GM19043 (cell line): ENCODE measurements at regions not wholly inside any gene's neighbourhood (a gene's known extent, or its start where the extent isn't known, plus 50 kb on each side); places are given as distances from the start of the nearest gene placed in this dataset.

Experiments used
- ATAC-seq: cut with Tn5 transposase; IDR thresholded peaks from one replicate; pipeline ENCODE4 v1.9.1; 2021; ENCODE audit warnings: low read depth; ENCODE audit not compliant: unreplicated experiment

DNA sequence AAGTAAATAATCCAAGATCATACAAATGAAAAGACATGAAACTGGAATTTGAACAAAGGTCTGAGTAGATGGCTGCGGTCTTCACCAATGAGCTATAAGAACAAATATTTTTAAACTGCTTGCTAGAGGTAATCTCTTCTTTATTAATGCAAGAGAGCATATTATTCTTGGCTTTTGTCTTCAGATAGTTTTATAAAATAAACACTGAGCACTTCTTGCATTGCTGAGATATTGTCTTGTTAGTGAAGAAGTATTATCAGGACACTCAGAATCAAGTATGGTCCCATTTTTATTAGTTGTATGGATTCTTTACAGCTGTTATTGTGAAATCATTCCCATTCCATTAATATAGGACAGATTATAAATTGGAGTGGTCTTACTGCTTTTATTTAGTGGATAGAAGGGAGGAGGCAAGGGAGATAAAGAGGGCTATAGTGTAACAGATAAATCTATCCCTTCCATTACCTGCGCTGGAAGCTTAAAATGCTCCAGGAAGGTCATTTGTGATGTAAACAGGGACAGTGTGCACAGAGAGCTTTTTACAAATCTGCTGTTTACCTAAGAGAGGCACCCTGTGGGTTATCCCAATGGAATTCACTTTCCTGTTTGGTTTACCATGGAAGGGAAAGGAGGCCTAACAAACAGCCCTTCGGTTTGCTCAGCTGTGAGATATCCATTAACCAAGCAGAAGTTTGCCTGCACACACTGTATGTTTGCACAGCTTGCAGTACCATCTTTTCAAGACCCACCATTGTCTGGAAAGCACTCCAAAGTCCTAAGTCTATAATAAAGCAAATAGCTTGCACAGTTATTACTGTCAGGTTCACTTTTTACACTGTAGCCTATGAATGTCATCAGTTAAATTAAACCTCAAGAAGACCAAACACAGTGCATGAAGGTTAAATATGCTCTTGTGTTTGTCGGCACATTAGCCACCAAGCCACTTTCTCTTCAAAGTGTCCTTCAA, 347.7 kb upstream of the TGFBR2 start:
- no peak for ATAC-seq

DNA sequence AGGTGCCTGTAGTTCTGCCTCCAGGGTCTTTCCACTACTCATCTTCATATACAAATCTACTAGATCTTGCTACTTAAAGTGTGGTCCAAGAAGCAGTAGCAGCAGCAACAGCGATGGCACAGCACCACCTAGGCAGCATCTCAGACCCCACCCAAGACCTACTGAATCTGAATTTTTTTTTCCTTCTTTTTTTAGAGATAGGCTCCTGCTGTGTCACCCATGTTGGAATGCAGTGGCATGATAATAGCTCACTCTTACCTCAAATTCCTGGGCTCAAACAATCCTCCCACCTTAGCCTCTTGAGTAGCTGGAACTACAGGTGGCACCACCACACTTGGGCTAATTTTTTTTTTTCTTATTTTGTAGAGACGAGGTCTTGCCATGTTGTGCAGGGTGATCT, 346.7 kb upstream of the TGFBR2 start:
- ATAC-seq = no peak

DNA sequence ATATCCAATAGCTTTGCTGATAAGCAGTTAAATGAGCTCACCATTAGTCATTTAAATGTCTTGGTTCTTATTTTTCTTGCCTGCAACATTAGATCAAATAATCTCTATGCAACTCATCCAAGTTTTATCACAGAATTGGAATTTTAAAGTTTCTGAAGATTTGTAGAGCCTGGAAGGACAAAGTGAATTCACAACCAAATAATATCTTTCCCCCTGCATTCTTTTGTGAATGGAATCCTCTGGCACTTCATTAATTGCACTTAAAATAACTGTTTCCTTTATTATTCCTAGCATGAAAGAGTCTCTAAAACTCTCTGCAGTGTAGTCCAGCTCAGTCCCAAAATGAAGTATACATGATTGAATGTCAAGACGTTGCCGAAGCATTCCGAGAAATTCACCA, 345.6 kb upstream of the TGFBR2 start:
- no peak for ATAC-seq

DNA sequence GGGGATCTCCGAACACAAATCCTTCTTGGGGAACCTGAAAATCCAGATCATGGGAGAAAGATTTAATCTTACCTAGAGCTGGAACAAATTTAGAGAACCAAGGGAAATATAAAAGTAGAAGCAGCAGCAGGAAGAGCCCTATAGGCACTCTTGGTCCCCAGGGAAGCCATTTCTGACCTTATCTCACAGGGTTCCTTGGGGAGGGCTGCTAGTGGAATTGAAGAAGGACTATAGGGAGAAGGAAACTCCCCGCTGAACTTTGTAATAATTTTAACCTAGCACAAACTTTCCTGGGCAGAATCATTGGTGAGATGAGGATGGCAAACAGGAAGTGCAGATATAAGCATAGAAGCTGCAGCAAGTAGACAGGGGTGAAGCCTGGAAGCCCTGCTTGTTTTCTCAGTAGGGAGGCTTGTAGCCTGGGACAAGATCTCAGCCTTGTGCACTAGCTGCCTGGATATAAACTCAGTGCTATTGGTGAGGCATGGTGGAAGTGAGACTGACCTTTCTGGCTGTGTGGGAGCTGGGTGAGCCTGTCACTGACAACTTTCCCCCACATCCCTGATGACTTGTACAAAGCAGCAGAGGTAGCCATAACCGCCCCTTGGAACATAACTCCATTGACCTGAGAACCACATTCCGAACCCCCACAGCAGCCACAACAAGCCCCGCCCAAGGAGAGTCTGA, 343.0 kb upstream of the TGFBR2 start:
- ATAC-seq = no peak

DNA sequence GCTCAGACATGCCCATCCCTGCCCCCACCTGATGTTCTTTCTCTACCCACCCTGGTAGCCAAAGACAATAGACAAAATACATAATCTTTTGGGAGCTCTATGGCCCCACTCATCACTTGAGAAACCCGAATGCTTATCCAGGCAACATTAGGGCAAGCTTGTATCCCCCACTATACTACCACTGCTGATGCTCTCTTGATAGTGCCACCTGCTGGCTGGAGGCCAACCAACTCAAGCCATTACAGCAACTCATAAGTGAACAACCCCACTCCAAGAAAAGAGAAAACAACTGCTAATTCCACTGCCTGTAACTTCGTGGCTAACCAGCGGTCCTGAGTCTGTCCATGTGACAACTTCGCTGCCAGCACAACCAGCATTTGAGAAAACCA, 342.5 kb upstream of the TGFBR2 start:
- no peak for ATAC-seq

DNA sequence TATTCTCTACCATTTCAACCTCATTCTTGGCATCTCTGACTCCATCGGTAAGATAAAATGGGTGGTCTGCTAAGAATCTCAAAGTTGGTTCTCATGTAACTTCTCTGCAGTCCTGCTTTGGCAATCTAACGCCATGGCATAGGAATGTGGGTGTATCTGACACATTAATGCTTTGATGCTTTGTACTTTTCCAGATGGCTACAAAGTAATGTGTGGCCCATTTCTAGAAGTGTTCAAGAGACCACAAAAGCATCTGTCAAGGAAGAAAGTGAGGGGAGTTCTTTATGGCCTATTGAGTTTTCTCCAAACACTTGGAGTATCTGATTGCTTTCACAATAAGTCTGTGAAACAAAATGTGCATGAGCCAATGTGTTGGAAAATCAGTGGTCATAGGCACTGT, 339.9 kb upstream of the TGFBR2 start:
- no peak for ATAC-seq

DNA sequence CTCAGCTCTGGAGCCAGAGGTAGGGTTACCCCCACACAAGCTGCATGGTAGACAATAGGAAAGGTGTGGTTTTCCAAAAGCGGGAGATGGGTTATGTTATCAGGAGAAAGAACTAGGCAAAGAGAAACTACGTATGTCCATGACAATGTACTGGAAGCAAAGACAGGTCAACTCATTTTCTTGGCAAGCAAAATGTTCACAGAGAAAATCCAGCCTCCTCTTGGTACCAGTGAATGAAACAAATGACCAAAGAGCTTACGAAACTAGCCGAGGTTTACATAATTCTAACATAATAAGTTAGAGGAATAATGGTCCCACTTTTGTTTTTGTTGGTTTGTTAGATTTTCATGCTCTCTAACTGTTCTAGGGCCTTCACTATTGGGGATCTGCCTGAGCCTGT, 338.1 kb upstream of the TGFBR2 start:
- ATAC-seq = no peak

DNA sequence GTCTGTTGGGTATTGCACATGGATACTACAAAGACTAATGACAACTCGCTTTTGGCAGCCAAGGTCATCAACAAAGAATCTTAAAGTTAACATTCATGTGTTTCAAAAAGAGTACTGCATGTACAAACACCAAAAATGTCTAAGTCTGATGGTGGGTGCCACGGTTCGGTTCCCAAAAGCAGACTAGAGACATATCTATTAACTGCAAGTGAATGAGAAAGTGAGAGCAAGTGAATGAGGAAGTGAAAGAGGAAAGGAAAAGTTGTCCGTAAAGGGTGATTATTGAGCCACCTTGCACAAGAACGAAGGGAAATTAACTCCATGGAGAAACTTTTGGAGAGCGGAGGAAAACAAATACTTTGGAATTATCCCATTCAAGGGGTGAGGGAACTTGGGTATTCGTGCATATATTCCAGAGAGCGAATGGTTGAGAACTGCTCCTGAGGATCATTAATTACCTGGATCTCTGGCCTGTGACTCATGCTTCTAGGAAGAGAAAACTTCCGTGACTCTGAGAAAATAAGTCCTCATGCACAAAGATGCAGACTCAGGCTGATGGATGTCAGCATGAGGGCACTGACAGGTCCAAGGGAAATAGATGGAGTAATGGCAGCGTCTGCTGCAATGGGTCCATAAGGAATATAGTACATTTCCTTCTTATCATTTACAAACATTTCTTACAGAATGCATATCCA, 336.5 kb upstream of the TGFBR2 start:
- ATAC-seq = peak; percentile 82

DNA sequence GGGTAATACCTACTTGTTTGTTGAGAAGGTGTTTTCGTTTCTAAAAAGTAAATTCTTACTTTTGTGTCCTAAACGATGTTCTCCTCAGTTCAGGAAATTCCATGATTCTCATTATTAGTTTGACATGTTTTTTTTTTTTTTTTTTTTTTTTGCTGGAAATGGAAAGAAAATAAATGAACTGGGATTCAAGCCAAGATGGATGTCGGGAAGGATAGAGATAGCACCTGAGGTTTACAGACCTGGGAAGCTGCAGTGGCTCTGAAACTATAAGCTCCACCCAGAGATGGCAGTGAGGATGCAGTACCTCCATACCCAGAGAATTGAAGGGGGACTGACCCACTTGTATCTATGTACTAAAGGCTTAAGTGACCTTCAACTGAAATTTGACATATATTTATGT, 334.6 kb upstream of the TGFBR2 start:
- no peak for ATAC-seq

DNA sequence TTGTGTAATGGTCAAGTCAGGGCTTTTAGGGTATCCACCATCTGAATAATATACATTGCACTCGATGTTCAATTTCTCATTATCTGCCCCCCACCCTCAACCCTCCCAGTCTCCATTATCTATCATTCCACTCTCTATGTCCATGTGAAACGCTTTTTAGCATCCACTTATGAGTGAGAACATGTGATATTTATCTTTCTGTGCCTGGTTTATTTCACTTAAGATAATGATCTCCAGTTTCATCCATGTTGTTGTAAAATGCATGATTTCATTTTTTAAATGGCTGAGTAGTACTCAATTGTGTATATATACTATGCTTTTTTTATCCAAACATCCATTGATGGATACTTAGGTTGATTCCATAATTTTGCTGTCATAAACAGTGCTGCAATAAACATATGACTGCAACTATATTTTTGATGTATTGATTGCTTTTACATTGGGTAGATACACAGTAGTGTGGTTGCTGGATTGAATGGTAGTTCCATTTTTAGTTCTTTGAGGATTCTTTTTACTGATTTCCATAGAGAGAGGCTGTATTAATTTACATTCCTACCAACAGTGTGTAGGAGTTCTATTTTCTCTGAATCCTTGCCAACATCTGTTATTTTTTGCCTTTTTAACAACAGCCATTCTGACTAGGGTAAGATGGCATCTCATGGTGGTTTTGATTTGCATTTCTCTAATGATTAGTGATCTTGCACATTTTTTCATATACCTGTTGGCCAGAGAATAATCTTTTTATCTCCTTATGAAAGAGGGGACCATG, 332.9 kb upstream of the TGFBR2 start:
- ATAC-seq = no peak

DNA sequence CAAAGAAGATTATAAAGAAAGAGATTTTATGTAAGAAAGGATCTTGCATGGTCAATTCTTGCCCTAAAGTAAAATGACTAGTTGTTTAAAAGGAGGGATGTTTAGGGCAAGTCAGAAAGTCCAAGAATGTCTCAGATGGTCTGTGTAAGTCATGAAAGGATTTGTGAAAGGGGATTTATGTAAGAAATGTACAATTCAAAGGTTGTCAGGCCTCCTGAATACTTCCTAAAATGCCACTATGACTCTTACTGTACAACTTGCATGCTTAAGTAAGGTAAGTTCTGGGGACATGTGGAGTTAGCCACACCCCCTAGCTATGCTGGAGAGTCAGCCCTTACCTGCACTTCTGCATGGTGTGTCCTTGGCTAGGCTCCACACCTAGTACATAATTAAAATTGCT, 328.9 kb upstream of the TGFBR2 start:
- no peak for ATAC-seq

DNA sequence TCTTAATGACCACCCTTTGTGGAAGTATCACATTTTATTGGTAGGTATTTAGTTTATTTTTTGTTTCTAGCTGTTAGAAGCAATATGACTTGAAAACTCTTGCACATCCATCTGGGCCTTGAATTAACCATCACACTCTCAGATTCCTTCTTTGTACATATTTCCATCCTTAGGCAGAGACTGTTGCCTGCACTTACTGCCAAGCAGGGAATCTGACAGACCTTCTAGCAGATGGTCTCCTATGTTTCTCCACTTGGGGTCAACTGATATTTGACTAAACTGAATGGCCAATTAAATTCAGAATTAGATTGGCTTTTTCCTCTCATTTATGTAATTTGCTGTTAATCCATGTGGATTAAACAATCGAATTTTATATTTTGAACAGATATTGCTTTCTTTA, 324.9 kb upstream of the TGFBR2 start:
- ATAC-seq = no peak

DNA sequence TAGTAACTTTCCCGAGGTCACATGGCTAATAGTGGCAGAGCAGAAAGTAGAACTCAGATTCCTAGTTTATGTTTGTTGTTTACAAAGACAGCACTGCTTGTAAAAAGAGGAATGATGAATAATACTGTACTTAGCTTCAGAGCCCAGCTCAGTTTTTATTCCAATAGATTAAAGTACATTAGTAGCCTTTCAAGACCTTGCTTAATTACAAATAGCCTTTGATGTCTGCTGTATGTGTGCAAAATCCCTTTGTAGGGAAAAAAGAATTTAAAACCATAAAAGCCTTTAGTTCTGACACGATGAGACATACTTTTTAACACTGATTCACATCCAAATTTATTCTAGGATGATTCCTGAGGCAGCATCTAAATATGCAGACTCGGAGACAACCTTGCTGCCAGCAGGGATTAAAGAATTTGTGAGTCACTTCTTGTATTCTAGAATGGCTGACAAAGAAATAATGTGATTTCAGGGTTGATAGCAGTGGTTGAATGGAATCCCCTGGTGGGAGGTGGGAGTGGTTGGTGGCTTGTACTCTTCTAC, 324.2 kb upstream of the TGFBR2 start:
- no peak for ATAC-seq

DNA sequence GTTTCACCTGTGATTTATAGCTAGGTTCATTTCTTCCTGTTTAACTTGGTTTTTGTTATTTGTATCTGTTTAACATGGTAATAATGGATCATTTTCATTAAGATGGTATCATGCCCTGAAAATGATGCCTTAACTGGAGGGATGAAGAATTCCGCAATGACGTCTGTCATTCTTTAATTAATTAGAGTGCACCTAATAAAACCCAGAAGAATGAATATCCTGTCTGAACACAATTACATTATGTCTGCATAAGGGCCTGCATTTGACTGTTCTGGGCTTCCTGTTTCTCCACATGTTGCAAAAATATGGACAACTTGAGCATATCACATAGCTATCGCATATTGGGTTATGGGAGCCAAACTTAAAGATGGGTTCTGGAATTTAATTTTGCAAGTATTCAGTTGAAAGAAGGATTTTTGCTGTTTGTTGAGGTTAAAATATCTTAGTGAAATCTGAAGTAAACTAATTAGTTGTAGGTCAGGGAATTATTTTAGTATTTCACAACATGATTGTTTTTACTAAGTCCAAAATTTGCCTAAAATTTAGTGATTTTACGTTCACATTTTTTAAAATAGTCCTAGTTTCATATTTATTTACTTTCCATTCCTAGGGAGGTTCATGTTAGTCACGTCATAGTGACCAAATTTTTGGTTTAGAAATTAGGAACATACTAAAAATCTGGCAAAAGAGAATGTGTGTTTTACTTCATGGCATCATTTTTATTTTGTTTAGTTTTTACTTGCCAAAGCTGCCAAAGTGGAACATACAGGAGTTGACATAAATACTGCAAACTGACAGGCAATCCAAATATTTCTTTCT, 321.0 kb upstream of the TGFBR2 start:
- ATAC-seq = no peak

DNA sequence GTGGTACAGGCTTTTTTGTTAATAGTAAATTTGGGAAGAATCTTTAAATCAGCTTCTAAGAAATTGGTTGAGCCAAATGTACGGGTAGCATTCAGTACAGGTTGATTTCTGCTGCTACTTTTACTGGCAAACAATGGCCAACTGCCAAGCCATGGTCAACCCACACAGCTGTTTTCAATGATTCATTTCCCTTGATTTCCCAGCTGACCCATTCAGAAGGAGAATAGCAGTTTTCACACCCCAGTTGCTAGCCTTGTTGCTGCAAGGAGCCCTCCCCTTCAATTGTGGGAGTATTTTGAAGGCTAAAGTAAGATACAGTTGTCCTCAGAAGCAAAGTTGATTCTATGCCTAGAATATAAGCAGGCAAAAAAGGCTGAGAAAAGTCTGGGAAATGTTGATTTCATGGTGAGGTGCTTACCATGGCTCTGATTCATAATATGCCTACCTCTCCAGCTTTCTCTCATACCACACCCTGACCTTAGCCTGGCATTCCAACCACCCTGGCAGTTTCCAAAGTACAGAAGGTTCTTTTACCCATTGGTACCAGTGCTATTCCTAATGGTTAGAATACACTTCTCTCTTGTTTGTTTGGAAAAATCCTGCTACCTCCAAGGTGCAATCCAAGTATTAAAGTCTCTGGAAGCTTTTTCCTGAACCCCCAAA, 320.3 kb upstream of the TGFBR2 start:
- no peak for ATAC-seq

DNA sequence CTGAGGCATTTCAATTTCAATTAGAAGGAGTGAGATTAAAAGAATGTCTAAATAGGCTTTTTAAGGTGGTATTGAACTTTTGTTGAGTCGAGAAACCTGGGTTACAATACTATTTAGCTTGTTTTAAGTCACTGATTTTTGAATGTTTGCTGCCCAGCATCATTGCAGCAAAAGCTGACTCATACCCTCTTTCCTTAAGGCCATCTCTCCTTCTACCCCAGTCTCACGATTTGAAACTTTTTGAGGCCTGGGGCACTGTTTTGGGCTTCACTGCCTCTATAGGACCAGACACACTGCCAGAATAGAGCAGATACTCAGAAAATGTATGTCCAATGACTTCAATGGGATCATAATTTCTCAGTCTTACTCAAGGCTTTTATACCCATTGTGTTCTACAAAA, 319.6 kb upstream of the TGFBR2 start:
- ATAC-seq = no peak

DNA sequence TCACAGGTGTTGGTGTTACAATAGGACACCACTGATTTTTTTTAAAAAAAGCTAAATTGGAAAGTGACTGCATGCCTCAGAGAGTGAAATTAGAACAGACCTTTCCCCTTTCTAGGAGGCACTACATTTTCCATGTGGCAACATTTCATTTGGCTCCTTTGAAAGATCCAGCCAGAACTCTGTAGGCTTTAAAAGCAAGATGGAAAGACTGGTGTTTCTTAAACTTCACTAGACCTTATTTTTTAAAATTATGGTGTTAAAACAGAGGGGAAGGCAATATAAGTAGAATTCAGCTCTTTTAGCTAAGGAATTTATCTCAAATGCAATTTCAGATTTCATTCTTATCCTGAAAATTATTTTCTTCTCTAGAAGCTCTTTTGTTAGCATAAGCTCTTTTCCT, 317.6 kb upstream of the TGFBR2 start:
- no peak for ATAC-seq

DNA sequence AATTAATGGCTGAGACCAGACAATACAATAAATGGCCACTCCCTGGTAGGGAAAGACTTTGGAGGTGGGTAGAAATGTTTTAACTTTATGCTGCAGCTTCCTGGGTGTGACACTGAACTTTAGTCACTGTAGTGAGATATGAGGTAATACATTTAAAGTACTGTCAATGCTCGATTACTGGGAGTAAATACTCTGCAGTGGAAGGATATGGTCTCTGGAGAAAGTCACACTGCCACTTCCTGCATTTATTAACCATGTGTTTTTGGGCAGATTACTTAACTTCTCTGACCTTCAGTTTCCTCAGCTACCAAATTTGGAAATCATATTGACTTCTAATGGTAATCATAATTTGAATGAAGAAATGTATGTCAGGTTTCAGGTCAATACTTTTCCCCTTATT, 317.1 kb upstream of the TGFBR2 start:
- no peak for ATAC-seq

DNA sequence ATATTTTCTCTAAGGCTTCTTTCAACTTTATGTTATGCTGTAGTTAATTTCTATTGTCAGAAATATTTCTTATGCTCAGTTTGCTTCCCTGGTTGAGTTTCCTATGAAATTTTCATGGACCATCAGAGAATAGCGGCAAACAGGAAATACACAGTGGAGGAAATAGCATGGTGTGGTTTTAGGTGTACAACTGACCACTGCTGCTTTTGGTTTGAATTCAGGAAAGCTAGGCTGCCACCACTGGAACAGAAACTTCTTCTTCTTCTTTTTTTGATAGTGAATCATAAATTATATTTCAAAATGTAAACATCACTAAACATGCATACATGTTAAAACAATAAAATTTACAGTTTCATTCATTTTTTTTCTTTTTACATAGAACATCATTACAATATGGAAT, 316.6 kb upstream of the TGFBR2 start:
- ATAC-seq = no peak
